MCF 10A (cell line): ENCODE measurements at regions not wholly inside any gene's neighbourhood (a gene's known extent, or its start where the extent isn't known, plus 50 kb on each side); places are given as distances from the start of the nearest gene placed in this dataset.

ENCODE experiments used
- BruUV-seq: library from RNA; stranded (reverse); fragments of 400-500 nt; replicated peaks from 2 replicates; lab custom pipeline; 2021; lab: Mats Ljungman, UMichigan
- CTCF ChIA-PET: fragments of 300-600 bp; sonication (Branson Sonifier 250); formaldehyde crosslinking; extraction: SDS; loops from one replicate; lab custom pipeline; 2021; ENCODE audit warnings: antibody characterized with exemption, inconsistent platforms; lab: Yijun Ruan, JAX
- POLR2A ChIA-PET: fragments of 300-600, 350-650 bp; sonication (Branson Sonifier 250); formaldehyde crosslinking; extraction: SDS; loops from one replicate; lab custom pipeline; 2020; ENCODE audit warnings: antibody characterized with exemption, inconsistent platforms; lab: Yijun Ruan, JAX
- DNase-seq: peaks from one replicate; pipeline ENCODE4 v3.0.0-alpha.2; 2018; ENCODE audit not compliant: unreplicated experiment
- H3K27ac Mint-ChIP-seq: one replicate; pipeline ENCODE4 v1.8.0; 2022; ENCODE audit warnings: mild to moderate bottlenecking, low read depth, mixed read lengths; ENCODE audit not compliant: unreplicated experiment
- H3K27me3 Mint-ChIP-seq: one replicate; pipeline ENCODE4 v1.8.0; 2022; ENCODE audit warnings: mixed read lengths; ENCODE audit not compliant: insufficient read depth, unreplicated experiment
- H3K36me3 Mint-ChIP-seq: one replicate; pipeline ENCODE4 v1.8.0; 2022; ENCODE audit warnings: mild to moderate bottlenecking, moderate library complexity, mixed read lengths; ENCODE audit not compliant: insufficient read depth, unreplicated experiment
- H3K4me1 Mint-ChIP-seq: one replicate; pipeline ENCODE4 v1.8.0; 2022; ENCODE audit warnings: mixed read lengths; ENCODE audit not compliant: insufficient read depth, unreplicated experiment
- H3K4me3 Mint-ChIP-seq: one replicate; pipeline ENCODE4 v1.8.0; 2022; ENCODE audit warnings: mild to moderate bottlenecking, moderate library complexity, mixed read lengths; ENCODE audit not compliant: unreplicated experiment
- H3K9me3 Mint-ChIP-seq: one replicate; pipeline ENCODE4 v1.8.0; 2022; ENCODE audit warnings: mixed read lengths; ENCODE audit not compliant: unreplicated experiment
- intact Hi-C: fragments of 100-400 bp; cut with micrococcal nuclease; formaldehyde crosslinking; loops from 2 replicates; pipeline ENCODE4 v1.14.1; 2022
- TF ChIP-seq, protein P1 (sequence below): fragments of 200-600 bp; IDR thresholded peaks from one replicate; pipeline ENCODE4 v1.8.0; 2022; ENCODE audit warnings: antibody characterized with exemption, mild to moderate bottlenecking; ENCODE audit not compliant: unreplicated experiment

DNA sequence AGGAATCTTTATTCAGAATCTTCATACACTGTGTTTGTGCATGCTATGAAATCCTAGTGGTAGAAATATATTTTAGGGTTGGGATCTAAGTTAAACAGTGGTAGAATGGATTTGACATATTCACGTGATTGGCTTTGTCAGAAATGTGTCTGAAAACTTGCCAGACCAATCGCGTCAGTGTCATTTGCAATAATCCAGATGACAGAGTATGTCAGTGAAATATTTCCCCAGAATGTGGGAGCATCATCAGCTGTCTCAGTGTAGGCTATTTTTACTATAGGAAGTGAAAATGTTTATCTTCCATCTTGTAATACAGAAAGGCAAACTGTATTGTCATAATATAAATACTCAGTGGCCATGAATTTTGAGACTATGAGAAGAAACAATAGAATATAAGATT, 220.6 kb upstream of the EDIL3 start:
- BruUV-seq, result no TSS peak

DNA sequence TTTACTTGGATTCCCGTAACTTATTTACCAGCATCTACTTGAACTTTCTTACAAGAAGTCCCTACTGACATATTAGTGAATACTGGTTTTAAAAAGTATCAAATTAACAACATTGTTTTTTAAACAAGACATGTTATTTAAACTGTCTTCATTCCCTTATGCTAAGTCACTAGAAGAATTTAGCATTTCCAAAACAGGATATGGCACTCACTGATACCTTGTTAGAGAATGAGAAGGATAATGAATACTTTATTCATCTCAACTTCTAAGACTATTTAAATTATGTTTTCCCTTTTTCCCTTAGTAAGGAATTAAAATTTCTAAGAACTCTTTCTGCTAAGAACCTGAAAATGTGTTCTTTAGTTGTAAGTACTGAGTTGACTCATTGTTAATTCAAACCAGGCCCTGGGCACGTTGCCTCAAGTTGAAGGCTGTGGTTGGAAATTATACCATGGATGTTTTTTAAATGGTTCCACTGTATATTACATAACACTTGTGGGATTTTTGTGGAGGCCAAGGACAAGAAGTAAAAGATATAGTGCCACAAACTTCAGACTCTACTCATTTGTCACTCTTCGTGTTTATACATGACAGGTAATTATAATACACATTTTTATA, 219.0 kb upstream of the EDIL3 start:
- CTCF ChIA-PET, result no interaction called here
- BruUV-seq, result no TSS peak
- TF ChIP-seq, protein P1, sequence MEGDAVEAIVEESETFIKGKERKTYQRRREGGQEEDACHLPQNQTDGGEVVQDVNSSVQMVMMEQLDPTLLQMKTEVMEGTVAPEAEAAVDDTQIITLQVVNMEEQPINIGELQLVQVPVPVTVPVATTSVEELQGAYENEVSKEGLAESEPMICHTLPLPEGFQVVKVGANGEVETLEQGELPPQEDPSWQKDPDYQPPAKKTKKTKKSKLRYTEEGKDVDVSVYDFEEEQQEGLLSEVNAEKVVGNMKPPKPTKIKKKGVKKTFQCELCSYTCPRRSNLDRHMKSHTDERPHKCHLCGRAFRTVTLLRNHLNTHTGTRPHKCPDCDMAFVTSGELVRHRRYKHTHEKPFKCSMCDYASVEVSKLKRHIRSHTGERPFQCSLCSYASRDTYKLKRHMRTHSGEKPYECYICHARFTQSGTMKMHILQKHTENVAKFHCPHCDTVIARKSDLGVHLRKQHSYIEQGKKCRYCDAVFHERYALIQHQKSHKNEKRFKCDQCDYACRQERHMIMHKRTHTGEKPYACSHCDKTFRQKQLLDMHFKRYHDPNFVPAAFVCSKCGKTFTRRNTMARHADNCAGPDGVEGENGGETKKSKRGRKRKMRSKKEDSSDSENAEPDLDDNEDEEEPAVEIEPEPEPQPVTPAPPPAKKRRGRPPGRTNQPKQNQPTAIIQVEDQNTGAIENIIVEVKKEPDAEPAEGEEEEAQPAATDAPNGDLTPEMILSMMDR, result no peak
- H3K27me3 Mint-ChIP-seq, result peaks cover 30% of the 10 kb centered on the region
- POLR2A ChIA-PET, result no interaction called here
- no peaks in the 10 kb centered on the region for H3K36me3 Mint-ChIP-seq
- no peaks in the 10 kb centered on the region for H3K9me3 Mint-ChIP-seq
- H3K27ac Mint-ChIP-seq, result no peak overlapping the region
- no peaks in the 10 kb centered on the region for H3K4me1 Mint-ChIP-seq
- intact Hi-C loops, result no loop called here
- H3K4me3 Mint-ChIP-seq, result no peak overlapping the region
- DNase-seq, result no peak

More for the DNA sequence above, 220.6 kb upstream of the EDIL3 start:
- Mint-ChIP-seq H3K9me3 (no peaks in the 10 kb centered on the region), H3K27ac (no peak overlapping the region), H3K36me3 (no peaks in the 10 kb centered on the region), H3K4me1 (no peaks in the 10 kb centered on the region), H3K4me3 (no peak overlapping the region), H3K27me3 (peaks cover 23% of the 10 kb centered on the region)
- intact Hi-C loops, result no loop called here
- TF ChIP-seq, protein P1, result no peak
- ChIA-PET POLR2A (no interaction called here), CTCF (no interaction called here)
- DNase-seq, result no peak

DNA sequence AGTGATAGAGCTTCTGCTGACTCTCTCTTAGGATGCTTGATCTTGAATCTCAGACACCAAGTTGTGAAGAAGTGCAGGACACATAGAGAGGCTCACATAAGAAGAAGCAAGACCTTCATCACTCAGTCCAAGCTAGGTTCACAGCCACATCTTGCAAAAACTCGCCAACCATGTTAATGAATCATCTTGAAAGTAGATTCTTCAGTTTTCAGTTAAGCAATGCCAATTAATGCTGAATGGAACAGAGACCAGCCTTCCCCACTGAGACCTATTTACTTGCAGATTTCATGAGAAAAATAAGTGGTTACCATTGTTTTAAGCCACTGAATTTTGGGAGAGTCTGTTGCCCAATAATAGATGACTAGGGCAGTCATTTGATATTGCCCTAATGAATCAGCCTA, 217.7 kb upstream of the EDIL3 start:
- CTCF ChIA-PET, result no interaction called here
- no TSS peak for BruUV-seq
- peaks cover 38% of the 10 kb centered on the region for H3K27me3 Mint-ChIP-seq
- no peak for DNase-seq
- no peak overlapping the region for H3K27ac Mint-ChIP-seq
- no peak overlapping the region for H3K4me3 Mint-ChIP-seq
- H3K36me3 Mint-ChIP-seq, result no peaks in the 10 kb centered on the region
- no peaks in the 10 kb centered on the region for H3K4me1 Mint-ChIP-seq
- POLR2A ChIA-PET, result no interaction called here
- TF ChIP-seq, protein P1, result no peak
- intact Hi-C loops, result no loop called here
- H3K9me3 Mint-ChIP-seq, result no peaks in the 10 kb centered on the region

DNA sequence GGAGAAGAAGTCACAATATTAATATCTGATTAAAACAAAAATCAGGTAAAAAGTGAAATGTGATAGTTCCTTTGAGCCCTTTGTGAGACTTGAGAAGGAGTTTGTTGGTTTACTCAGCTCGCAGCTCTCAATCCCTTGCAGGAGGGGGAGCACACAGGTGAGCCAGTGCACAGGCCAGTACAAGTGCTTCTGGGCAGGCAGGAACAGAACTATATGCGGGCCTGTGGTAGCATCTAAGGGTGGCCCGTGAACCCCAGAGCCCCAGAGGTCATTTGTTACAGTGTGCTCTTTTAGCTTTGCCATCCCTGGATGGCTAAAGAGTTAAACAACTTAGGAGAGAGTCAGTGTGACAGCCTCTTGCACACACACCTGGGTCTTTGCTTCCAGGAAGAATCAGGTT, 215.3 kb upstream of the EDIL3 start:
- DNase-seq, result no peak
- no peaks in the 10 kb centered on the region for H3K9me3 Mint-ChIP-seq
- no peak overlapping the region for H3K4me3 Mint-ChIP-seq
- POLR2A ChIA-PET, result no interaction called here
- peaks cover 44% of the 10 kb centered on the region for H3K27me3 Mint-ChIP-seq
- BruUV-seq, result no TSS peak
- CTCF ChIA-PET, result interaction anchor here (0.8 kb wide), 1 partner anchor 10 kb away, joined by 3 read pairs; no protein-coding TSS in a partner anchor
- intact Hi-C loops, result no loop called here
- no peak overlapping the region for H3K27ac Mint-ChIP-seq
- TF ChIP-seq, protein P1, result no peak
- H3K4me1 Mint-ChIP-seq, result no peaks in the 10 kb centered on the region
- H3K36me3 Mint-ChIP-seq, result no peaks in the 10 kb centered on the region
